Trophoblast cell (in vitro differentiated cells and primary cell): ENCODE measurements at regions not wholly inside any gene's neighbourhood (a gene's known extent, or its start where the extent isn't known, plus 50 kb on each side); places are given as distances from the start of the nearest gene placed in this dataset.

ENCODE experiments used
- DNase-seq, 2 donors: peaks; one replicate each; pipeline ENCODE4 v3.0.0-alpha.2; 2016
- H2AFZ ChIP-seq: 2 replicates; pipeline ENCODE4 v1.6.1; 2013; ENCODE audit warnings: low read length, moderate library complexity, mild to moderate bottlenecking; ENCODE audit not compliant: insufficient read depth, poor library complexity
- H2AK5ac ChIP-seq: 2 replicates; pipeline ENCODE4 v1.6.1; 2013; ENCODE audit warnings: mild to moderate bottlenecking, low read length
- H2BK120ac ChIP-seq: 2 replicates; pipeline ENCODE4 v1.6.1; 2013; ENCODE audit warnings: low read length, mild to moderate bottlenecking, moderate library complexity; ENCODE audit not compliant: insufficient read depth, poor library complexity
- H2BK12ac ChIP-seq: 2 replicates; pipeline ENCODE4 v1.6.1; 2013; ENCODE audit warnings: mild to moderate bottlenecking, low read length, moderate library complexity
- H2BK5ac ChIP-seq: 2 replicates; pipeline ENCODE4 v1.6.1; 2013; ENCODE audit warnings: low read length, low read depth, moderate library complexity, mild to moderate bottlenecking; ENCODE audit not compliant: poor library complexity
- H3K14ac ChIP-seq: 2 replicates; pipeline ENCODE4 v1.6.1; 2013; ENCODE audit warnings: mild to moderate bottlenecking, low read length
- H3K18ac ChIP-seq: 2 replicates; pipeline ENCODE4 v1.6.1; 2013; ENCODE audit warnings: mild to moderate bottlenecking, low read length
- H3K23ac ChIP-seq: 2 replicates; pipeline ENCODE4 v1.6.1; 2013; ENCODE audit warnings: low read length
- H3K27ac ChIP-seq: 2 replicates; pipeline ENCODE4 v1.5.1; 2013; ENCODE audit warnings: low read depth, mild to moderate bottlenecking, inconsistent platforms, low read length, moderate library complexity
- H3K27me3 ChIP-seq: 2 replicates; pipeline ENCODE4 v1.6.1; 2013; ENCODE audit warnings: inconsistent platforms, mild to moderate bottlenecking, low read length, moderate library complexity; ENCODE audit not compliant: insufficient read depth
- H3K36me3 ChIP-seq, 2 experiments: 1 replicate in 1 of 2; 2 replicates in 1 of 2; pipeline ENCODE4 v1.6.1; 2013; ENCODE audit warnings: low read length in 2 of 2, mild to moderate bottlenecking in 2 of 2, moderate library complexity in 1 of 2; ENCODE audit not compliant: insufficient read depth in 2 of 2, control insufficient read depth in 1 of 2
- H3K4ac ChIP-seq: 2 replicates; pipeline ENCODE4 v1.6.1; 2013; ENCODE audit warnings: low read depth, mild to moderate bottlenecking, low read length, moderate library complexity
- H3K4me1 ChIP-seq, 2 experiments: 1 replicate in 1 of 2; 2 replicates in 1 of 2; pipeline ENCODE4 v1.6.1; 2013; ENCODE audit warnings: low read length in 2 of 2, mild to moderate bottlenecking in 2 of 2, moderate library complexity in 1 of 2; ENCODE audit not compliant: insufficient read depth in 2 of 2, control insufficient read depth in 1 of 2
- H3K4me2 ChIP-seq: 2 replicates; pipeline ENCODE4 v1.6.1; 2013; ENCODE audit warnings: inconsistent platforms, mild to moderate bottlenecking, low read length, moderate library complexity
- H3K4me3 ChIP-seq: 2 replicates; pipeline ENCODE4 v1.5.1; 2013; ENCODE audit warnings: mild to moderate bottlenecking, low read depth, low read length, inconsistent platforms
- H3K79me1 ChIP-seq: one replicate; pipeline ENCODE4 v1.6.1; 2013; ENCODE audit warnings: low read length
- H3K79me2 ChIP-seq: 2 replicates; pipeline ENCODE4 v1.6.1; 2013; ENCODE audit warnings: low read length, mild to moderate bottlenecking; ENCODE audit not compliant: control insufficient read depth, insufficient read depth, poor library complexity
- H3K9ac ChIP-seq: 2 replicates; pipeline ENCODE4 v1.6.1; 2013; ENCODE audit warnings: mild to moderate bottlenecking, low read length
- H3K9me3 ChIP-seq: 2 replicates; pipeline ENCODE4 v1.6.1; 2013; ENCODE audit warnings: low read depth, mild to moderate bottlenecking, control low read depth, inconsistent platforms, low read length; ENCODE audit not compliant: insufficient read depth
- H4K12ac ChIP-seq: 2 replicates; pipeline ENCODE4 v1.6.1; 2013; ENCODE audit warnings: low read depth, mild to moderate bottlenecking, low read length, moderate library complexity
- H4K8ac ChIP-seq: 2 replicates; pipeline ENCODE4 v1.6.1; 2013; ENCODE audit warnings: low read depth, mild to moderate bottlenecking, low read length, moderate library complexity
- H4K91ac ChIP-seq: one replicate; pipeline ENCODE4 v1.6.1; 2013; ENCODE audit warnings: low read depth, mild to moderate bottlenecking, low read length, moderate library complexity
- WGBS: extraction: QIAGEN DNeasy Blood & Tissue Kit; methylation state at CpG from one replicate; pipeline ENCODE4 v1.1.7; 2013; ENCODE audit warnings: missing lambda C conversion rate; ENCODE audit not compliant: insufficient read length, insufficient coverage; ENCODE audit errors: extremely low coverage; 5-methylcytosine and 5-hydroxymethylcytosine counted together

DNA sequence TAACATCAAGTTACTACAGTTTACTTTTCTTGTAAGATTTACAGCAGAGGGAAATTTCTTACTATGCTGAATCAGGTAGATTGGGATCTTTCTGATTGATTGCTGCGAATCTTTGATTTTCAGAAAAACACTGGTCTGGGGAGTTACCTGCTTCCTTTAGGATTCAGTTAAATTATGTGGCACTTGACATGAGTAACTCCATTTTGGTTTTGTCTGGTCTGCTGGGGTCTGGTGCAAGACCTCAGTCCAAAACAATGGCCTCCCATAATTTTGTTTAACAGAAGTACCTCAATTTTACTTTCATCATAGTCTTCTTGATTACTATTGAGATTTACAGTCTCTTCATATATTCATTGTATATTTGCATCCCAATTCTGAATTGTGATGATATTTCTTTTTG is 775.5 kb downstream of the TRIB2 start:
- no peak overlapping the region for H4K8ac ChIP-seq
- whole genome bisulfite sequencing, result no CpG with 5 or more reads among the region's 1 CpG
- H4K91ac ChIP-seq, result no peak overlapping the region
- H3K79me2 ChIP-seq, result no peaks in the 10 kb centered on the region
- no peaks in the 10 kb centered on the region for H3K27me3 ChIP-seq
- H3K23ac ChIP-seq, result no peak overlapping the region
- no peak overlapping the region for H3K18ac ChIP-seq
- no peak overlapping the region for H2AFZ ChIP-seq
- H3K4ac ChIP-seq, result no peak overlapping the region
- no peak overlapping the region for H4K12ac ChIP-seq
- H2BK12ac ChIP-seq, result no peak overlapping the region
- no peak overlapping the region for H3K4me3 ChIP-seq
- no peaks in the 10 kb centered on the region for H3K9me3 ChIP-seq
- no peak overlapping the region for H3K14ac ChIP-seq
- no peaks in the 10 kb centered on the region for H3K36me3 ChIP-seq
- no peak overlapping the region for H2BK120ac ChIP-seq
- no peak overlapping the region for H2AK5ac ChIP-seq
- H2BK5ac ChIP-seq, result no peak overlapping the region
- H3K4me1 ChIP-seq, result no peaks in the 10 kb centered on the region
- no peak overlapping the region for H3K27ac ChIP-seq
- H3K79me1 ChIP-seq, result no peaks in the 10 kb centered on the region
- DNase-seq, result no peak
- no peak overlapping the region for H3K9ac ChIP-seq
- no peak overlapping the region for H3K4me2 ChIP-seq

DNA sequence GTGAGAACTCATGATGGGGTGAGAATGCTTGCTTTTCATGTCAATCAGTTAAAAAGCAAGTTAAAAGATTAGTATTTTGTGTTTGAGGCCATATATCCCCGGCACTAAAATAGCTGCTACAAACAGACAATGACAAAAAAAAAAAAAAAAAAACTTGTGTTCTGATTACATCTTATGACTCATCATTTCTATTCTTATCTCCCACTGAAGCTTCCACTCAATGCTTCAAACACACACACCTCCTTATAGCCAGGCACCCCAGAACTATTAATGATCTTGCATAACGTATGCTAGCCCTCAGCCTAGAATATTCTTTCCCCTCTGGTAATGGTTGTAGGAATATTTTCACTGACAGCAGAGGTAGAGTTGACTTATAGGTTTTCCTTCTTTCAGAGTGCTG is 778.3 kb downstream of the TRIB2 start:
- Histone ChIP-seq H2AFZ (no peak overlapping the region), H4K12ac (no peak overlapping the region), H3K27me3 (no peaks in the 10 kb centered on the region), H3K4me2 (no peak overlapping the region), H3K23ac (no peak overlapping the region), H3K4me1 (no peaks in the 10 kb centered on the region), H3K14ac (no peak overlapping the region), H3K4ac (no peak overlapping the region), H4K91ac (no peak overlapping the region), H2BK120ac (no peak overlapping the region), H3K18ac (no peak overlapping the region), H2BK12ac (no peak overlapping the region), H3K79me1 (no peaks in the 10 kb centered on the region), H2AK5ac (no peak overlapping the region), H3K9ac (no peak overlapping the region), H3K36me3 (no peaks in the 10 kb centered on the region), H3K79me2 (no peaks in the 10 kb centered on the region), H3K4me3 (no peak overlapping the region), H2BK5ac (no peak overlapping the region), H3K27ac (no peak overlapping the region), H4K8ac (no peak overlapping the region), H3K9me3 (no peaks in the 10 kb centered on the region)
- DNase-seq, result no peak
- whole genome bisulfite sequencing, result no CpG with 5 or more reads among the region's 2 CpGs

DNA sequence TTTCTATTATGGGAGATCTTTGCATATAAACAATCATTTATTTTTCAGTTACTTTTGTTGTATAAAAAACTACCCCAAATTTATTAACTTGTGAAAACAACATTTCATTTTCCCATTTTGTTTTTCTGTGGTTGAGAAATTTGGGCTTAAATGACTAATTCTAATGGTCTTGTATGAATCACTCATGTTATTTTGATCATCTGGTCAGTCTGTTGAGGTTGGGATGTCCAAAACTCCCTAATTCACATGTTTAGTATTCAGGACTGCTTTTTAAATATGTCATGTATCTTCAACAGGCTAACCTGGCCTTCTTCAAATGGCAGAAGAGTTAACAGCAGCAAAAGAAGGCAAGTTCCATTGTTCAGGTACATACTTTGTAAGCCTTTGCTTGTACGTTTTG is 788.1 kb downstream of the TRIB2 start:
- Histone ChIP-seq H3K18ac (no peak overlapping the region), H3K9ac (no peak overlapping the region), H4K8ac (no peak overlapping the region), H3K14ac (no peak overlapping the region), H3K79me1 (no peaks in the 10 kb centered on the region), H2BK5ac (no peak overlapping the region), H2AFZ (no peak overlapping the region), H2BK12ac (no peak overlapping the region), H4K12ac (no peak overlapping the region), H3K4ac (no peak overlapping the region), H3K4me1 (no peaks in the 10 kb centered on the region), H4K91ac (no peak overlapping the region), H3K27ac (no peak overlapping the region), H2BK120ac (no peak overlapping the region), H3K79me2 (no peaks in the 10 kb centered on the region), H2AK5ac (no peak overlapping the region), H3K4me2 (no peak overlapping the region), H3K4me3 (no peak overlapping the region), H3K9me3 (no peaks in the 10 kb centered on the region), H3K27me3 (no peaks in the 10 kb centered on the region), H3K36me3 (no peaks in the 10 kb centered on the region), H3K23ac (no peak overlapping the region)
- no peak for DNase-seq
- no CpG with 5 or more reads among the region's 1 CpG for WGBS

DNA sequence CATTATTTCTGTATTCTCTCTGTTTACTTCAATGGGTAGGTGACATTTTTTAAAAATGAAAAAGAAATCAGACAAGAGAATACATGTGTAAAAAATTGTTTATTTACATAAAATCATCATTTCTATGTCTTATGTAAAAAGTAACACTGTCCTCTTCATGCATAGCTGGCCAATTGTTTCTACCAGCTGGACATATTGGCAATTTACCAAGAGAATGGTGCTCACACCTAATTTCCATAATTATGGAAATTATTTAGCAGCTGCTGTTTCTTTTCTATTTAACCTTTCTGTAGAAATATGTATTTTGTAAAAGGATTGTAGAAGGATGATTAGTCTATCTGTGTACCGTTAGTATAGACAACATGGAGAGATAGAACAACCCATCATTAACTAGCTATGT is 791.9 kb downstream of the TRIB2 start:
- Histone ChIP-seq H3K18ac (no peak overlapping the region), H3K36me3 (no peaks in the 10 kb centered on the region), H3K4me1 (no peaks in the 10 kb centered on the region), H4K12ac (no peak overlapping the region), H3K9me3 (no peaks in the 10 kb centered on the region), H3K79me1 (no peaks in the 10 kb centered on the region), H3K27me3 (no peaks in the 10 kb centered on the region), H4K8ac (no peak overlapping the region), H3K27ac (no peak overlapping the region), H2AK5ac (no peak overlapping the region), H3K79me2 (no peaks in the 10 kb centered on the region), H3K4ac (no peak overlapping the region), H2BK120ac (no peak overlapping the region), H3K4me2 (no peak overlapping the region), H3K23ac (no peak overlapping the region), H4K91ac (no peak overlapping the region), H3K4me3 (no peak overlapping the region), H2BK5ac (no peak overlapping the region), H2AFZ (no peak overlapping the region), H3K9ac (no peak overlapping the region), H3K14ac (no peak overlapping the region), H2BK12ac (no peak overlapping the region)
- no peak for DNase-seq
- no CpG with 5 or more reads among the region's 1 CpG for WGBS
